HepG2 (cell line): ENCODE measurements at regions not wholly inside any gene's neighbourhood (a gene's known extent, or its start where the extent isn't known, plus 50 kb on each side); places are given as distances from the start of the nearest gene placed in this dataset.

Source experiments
- CBX5 ChIP-seq: sonication (generic); formaldehyde crosslinking; IDR thresholded peaks from 2 replicates; pipeline ENCODE4 v1.4.0; 2020; ENCODE audit warnings: missing genetic modification reagents, borderline replicate concordance
- JDP2 ChIP-seq: sonication (generic); formaldehyde crosslinking; IDR thresholded peaks from 2 replicates; pipeline ENCODE4 v1.8.1; 2022; ENCODE audit warnings: missing genetic modification reagents, borderline replicate concordance
- NFE2L2 ChIP-seq: fragments of 150-350 bp; IDR thresholded peaks from 2 replicates; pipeline ENCODE4 v1.6.1; 2014; ENCODE audit warnings: low read length
- NR2C2 ChIP-seq: sonication (generic); formaldehyde crosslinking; IDR thresholded peaks from 2 replicates; pipeline ENCODE4 v1.4.0; 2020; ENCODE audit warnings: missing genetic modification reagents, mild to moderate bottlenecking, moderate library complexity, borderline replicate concordance
- SP1 ChIP-seq, 2 experiments: fragments of 450-650 bp in 1 of 2; sonication (generic) in 1 of 2; formaldehyde crosslinking in 1 of 2; IDR thresholded peaks; 2 replicates each; pipeline versions ENCODE4 v1.4.0 to v1.6.1; 2016 to 2020; ENCODE audit warnings: missing genetic modification reagents in 1 of 2
- TAF1 ChIP-seq: sonication (generic); formaldehyde crosslinking; IDR thresholded peaks from 2 replicates; pipeline ENCODE4 v1.4.0; 2020; ENCODE audit warnings: missing genetic modification reagents
- YY1 ChIP-seq: IDR thresholded peaks from 2 replicates; pipeline ENCODE4 v1.6.1; 2011; ENCODE audit warnings: low read length, low read depth, moderate library complexity, mild to moderate bottlenecking; ENCODE audit not compliant: insufficient read depth, insufficient replicate concordance
- ZNF761 ChIP-seq: sonication (generic); formaldehyde crosslinking; conservative IDR thresholded peaks from 2 replicates; pipeline ENCODE4 v1.4.0; 2020; ENCODE audit warnings: mild to moderate bottlenecking, missing genetic modification reagents
- ZZZ3 ChIP-seq: sonication (generic); formaldehyde crosslinking; IDR thresholded peaks from 2 replicates; pipeline ENCODE4 v1.4.0; 2020; ENCODE audit warnings: missing genetic modification reagents, mild to moderate bottlenecking, borderline replicate concordance
- TF ChIP-seq, protein P1 (sequence below): sonication (generic); IDR thresholded peaks from 2 replicates; pipeline ENCODE4 v1.6.1; 2016; ENCODE audit warnings: low read depth, borderline replicate concordance
- TF ChIP-seq, protein P2 (sequence below): sonication (generic); formaldehyde crosslinking; IDR thresholded peaks from 2 replicates; pipeline ENCODE4 v1.5.0; 2020; ENCODE audit warnings: mild to moderate bottlenecking, missing genetic modification reagents, moderate library complexity
- TF ChIP-seq, protein P3 (sequence below): sonication (generic); formaldehyde crosslinking; IDR thresholded peaks from 2 replicates; pipeline ENCODE4 v1.4.0; 2020; ENCODE audit warnings: missing genetic modification reagents
- TF ChIP-seq, protein P4 (sequence below): sonication (generic); formaldehyde crosslinking; IDR thresholded peaks from 2 replicates; pipeline ENCODE4 v1.8.1; 2022; ENCODE audit warnings: mild to moderate bottlenecking, missing genetic modification reagents

DNA sequence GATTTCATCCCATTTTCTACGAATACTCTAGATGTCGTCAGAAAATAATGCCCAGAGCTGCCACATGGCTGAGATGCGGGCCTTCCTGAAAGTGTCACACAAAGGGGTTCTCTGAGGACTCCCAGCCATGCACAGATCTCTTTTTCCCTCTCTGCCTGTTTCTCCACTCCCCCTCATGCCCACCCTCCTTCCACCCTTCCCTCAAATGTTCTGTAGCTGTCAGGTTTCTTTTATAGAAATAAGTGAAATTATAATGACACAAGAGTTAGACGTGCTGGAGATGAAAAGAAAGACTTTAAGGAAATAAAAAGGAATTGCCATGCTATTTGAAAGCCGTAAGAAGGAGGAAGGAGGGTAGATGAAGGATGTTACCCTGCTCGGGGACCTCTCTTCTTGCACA, 819.3 kb upstream of the CELF2 start:
- TF ChIP-seq TAF1 (CRISPR knock-in tag) (no peak), ZZZ3 (CRISPR knock-in tag) (no peak), NR2C2 (CRISPR knock-in tag) (no peak), ZNF761 (CRISPR knock-in tag) (no peak), JDP2 (CRISPR knock-in tag) (no peak), CBX5 (CRISPR knock-in tag) (no peak), NFE2L2 (no peak), SP1 (IDR thresholded peaks at IDR 0.05) (no peak), SP1 (CRISPR knock-in tag; IDR thresholded peaks at IDR 0.05) (no peak), YY1 (no peak)
- TF ChIP-seq, protein P1, sequence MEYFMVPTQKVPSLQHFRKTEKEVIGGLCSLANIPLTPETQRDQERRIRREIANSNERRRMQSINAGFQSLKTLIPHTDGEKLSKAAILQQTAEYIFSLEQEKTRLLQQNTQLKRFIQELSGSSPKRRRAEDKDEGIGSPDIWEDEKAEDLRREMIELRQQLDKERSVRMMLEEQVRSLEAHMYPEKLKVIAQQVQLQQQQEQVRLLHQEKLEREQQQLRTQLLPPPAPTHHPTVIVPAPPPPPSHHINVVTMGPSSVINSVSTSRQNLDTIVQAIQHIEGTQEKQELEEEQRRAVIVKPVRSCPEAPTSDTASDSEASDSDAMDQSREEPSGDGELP = no peak
- TF ChIP-seq, protein P2, sequence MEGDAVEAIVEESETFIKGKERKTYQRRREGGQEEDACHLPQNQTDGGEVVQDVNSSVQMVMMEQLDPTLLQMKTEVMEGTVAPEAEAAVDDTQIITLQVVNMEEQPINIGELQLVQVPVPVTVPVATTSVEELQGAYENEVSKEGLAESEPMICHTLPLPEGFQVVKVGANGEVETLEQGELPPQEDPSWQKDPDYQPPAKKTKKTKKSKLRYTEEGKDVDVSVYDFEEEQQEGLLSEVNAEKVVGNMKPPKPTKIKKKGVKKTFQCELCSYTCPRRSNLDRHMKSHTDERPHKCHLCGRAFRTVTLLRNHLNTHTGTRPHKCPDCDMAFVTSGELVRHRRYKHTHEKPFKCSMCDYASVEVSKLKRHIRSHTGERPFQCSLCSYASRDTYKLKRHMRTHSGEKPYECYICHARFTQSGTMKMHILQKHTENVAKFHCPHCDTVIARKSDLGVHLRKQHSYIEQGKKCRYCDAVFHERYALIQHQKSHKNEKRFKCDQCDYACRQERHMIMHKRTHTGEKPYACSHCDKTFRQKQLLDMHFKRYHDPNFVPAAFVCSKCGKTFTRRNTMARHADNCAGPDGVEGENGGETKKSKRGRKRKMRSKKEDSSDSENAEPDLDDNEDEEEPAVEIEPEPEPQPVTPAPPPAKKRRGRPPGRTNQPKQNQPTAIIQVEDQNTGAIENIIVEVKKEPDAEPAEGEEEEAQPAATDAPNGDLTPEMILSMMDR (CRISPR knock-in tag) = no peak
- TF ChIP-seq, protein P3, sequence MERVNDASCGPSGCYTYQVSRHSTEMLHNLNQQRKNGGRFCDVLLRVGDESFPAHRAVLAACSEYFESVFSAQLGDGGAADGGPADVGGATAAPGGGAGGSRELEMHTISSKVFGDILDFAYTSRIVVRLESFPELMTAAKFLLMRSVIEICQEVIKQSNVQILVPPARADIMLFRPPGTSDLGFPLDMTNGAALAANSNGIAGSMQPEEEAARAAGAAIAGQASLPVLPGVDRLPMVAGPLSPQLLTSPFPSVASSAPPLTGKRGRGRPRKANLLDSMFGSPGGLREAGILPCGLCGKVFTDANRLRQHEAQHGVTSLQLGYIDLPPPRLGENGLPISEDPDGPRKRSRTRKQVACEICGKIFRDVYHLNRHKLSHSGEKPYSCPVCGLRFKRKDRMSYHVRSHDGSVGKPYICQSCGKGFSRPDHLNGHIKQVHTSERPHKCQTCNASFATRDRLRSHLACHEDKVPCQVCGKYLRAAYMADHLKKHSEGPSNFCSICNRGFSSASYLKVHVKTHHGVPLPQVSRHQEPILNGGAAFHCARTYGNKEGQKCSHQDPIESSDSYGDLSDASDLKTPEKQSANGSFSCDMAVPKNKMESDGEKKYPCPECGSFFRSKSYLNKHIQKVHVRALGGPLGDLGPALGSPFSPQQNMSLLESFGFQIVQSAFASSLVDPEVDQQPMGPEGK = no peak
- TF ChIP-seq, protein P4, sequence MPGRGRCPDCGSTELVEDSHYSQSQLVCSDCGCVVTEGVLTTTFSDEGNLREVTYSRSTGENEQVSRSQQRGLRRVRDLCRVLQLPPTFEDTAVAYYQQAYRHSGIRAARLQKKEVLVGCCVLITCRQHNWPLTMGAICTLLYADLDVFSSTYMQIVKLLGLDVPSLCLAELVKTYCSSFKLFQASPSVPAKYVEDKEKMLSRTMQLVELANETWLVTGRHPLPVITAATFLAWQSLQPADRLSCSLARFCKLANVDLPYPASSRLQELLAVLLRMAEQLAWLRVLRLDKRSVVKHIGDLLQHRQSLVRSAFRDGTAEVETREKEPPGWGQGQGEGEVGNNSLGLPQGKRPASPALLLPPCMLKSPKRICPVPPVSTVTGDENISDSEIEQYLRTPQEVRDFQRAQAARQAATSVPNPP (CRISPR knock-in tag) = no peak
